ENCODE measurements at regions not wholly inside any gene's neighbourhood (a gene's known extent, or its start where the extent isn't known, plus 50 kb on each side); places are given as distances from the start of the nearest gene placed in this dataset.
A peak's percentile ranks its signal among the peaks of the same experiment; 100 is the strongest.

DNA sequence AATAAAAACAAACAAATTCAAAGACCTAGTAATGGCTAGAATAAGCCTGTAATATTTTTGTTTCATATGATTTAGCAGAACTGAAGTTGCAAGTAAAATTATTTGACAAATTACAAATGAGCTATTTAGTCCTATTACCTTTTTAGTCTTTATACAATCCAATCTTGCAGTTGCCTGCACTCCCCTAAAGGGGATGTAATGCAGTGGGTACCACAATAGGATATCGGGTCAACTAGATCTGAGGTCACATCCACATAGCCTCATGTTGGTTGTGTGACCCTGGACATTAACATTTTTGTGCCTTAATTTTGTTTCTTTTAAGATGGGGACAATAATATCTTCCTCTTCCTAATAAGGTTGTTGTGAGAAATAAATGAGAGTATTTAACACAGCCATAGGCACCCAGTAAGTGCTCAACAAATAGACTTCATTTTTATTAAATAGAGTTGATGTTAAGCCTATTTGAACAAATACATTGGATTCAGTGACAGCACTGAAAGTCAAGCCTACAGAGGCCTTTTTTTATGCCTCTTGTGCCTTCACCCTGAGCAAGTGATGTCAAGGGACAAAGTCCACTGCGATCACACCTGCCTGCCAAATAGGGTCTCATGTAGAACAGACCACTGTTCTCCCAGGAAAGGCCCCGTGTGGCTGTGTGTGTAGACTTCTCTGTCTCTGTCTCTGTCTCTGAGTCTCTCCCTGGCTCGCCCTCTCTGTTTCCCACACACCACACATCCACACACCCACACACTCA, 124.8 kb downstream of the EVX1 start:
- no peak for DNase-seq

- DNase-seq = no peak
Measured at GRCh38 chr7:27367933-27368549, 125.4 kb downstream of the EVX1 start.

DNA sequence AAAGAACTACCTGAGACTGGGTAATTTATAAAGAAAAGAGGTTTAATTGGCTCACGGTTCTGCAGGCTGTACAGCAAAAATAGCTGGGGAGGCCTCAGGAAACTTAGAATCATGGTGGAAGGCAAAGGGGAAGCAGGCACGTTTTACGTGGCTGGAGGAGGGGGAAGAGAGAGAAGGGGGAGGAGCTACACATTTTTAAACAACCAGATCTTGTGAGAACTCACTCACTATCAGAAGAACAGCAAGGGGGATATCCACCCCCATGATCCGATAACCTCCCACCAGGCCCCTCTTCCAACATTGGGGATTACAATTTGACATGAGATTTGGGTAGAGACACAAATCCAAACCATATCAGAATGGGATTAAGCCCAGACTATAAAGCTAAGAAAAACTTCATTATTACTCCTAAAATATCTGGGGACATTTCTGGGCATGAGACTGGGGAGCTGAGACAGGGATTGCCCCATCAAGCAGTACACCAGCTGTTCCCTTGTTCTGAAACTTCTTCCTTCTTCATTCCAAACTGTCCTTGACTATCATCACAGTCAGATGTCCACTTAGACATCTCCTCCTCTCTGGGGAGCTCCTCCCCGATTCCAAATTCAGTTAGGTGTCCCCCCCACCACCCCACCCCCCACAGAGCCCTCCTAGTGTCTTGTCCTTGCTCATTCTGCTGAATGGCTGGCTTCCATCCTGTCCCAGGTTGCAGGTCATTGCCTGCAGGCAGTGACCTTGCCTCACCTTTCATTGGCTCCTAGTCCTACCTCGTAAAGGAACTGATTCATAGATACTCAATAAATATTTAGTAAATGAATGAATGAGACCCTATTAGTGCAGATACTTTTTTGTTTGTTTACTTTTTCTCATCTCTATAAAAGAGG, 132.6 kb downstream of the EVX1 start:
- no peak for DNase-seq

DNA sequence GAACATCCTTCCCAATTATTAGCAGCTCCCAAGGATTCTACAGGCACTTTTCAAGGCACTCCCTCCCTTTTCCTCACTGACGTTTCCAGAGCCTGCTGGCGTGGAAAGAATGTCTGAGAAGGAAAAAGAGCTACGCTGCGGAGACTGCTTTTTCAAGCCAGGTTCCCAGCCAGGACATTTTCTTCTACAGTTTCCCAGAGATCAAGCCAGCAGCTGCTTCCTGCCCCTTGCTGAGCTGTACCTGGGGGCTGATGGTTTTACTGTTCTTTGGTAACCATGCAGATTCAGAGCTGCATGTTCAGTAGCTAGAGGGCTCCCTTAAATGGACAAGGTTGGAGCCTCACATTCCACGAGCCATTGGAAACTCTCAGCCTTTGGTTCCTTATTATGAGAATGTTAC, 133.4 kb downstream of the EVX1 start:
- no peak for DNase-seq

DNA sequence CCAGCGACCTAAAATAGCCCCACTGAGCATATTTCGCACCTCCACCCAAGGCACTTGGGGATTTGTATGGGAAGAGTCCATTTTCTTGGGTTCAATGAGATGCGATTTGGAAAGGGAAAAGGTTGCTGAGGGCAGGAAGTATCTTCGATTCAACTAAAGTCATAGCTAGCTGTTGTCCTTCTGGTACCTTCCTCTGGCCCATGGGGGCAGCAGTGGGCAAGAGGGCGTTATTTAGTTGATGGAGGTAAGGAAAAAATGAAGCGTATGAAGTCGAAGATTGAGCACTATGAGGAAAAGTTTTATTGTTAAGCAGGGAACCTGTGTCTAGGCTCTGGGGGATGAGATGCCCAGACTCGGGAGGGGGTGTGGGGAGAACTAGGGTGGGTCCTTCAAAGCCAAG, 135.4 kb downstream of the EVX1 start:
- DNase-seq = no peak

GRCh38 chr7:27382307-27382706, 139.7 kb downstream of the EVX1 start:
- DNase-seq = no peak

DNA sequence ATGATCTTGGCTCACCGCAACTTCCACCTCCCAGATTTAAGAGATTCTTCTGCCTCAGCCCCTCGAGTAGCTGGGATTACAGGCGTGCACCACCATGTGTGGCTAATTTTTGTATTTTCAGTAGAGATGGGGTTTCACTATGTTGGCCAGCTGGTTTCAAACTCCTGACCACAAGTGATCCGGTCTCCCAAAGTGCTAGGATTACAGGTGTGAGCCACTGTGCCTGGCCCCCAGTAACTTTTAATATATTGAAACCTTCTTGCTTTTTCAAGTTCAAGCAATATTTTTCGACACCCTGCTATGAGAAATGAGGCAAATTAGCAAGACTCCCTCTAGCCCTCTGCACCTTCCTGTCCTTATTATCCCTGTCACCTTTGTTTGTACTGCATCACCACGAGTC, 144.0 kb downstream of the EVX1 start:
- DNase-seq = no peak

GRCh38 chr7:27387864-27388263, 145.3 kb downstream of the EVX1 start:
- DNase-seq = no peak

DNA sequence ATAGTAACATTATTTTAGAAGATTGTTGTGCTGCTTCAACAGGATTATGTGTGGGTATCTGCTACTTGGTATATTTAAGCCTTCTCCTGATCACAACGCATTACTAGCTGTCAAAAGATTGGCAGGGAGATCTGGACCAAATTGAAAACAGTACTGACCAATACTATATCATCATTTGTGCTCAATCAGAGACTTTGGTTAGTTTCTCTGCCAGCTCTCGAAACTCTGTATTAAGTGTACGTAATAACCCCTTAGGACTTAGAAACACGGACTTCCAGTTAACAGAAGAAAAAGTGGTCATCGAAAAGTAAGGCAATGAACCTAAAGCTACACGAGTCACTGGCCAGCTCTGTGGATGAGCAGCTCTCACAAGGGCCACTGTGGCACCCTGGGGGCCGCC, 146.0 kb downstream of the EVX1 start:
- no peak for DNase-seq

DNA sequence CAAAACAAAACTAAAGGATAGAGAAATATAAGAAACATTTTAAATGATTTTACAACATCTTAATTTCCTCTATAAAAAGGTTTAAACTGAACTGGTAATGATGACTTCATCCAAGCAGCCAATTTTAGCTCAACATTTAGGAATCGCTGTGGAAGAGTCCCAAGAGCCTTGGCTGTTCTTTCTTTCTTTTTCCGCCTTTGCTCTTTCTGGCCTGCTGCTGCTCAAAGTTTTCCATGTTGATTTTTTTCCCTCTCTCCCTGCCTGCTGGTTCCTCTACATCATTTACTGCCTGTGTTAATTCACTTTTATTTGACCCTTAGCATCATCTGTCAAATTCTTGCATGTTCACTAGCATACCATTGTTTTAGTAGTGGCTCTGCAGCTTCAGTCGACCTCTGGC, 146.9 kb downstream of the EVX1 start:
- DNase-seq = no peak

DNA sequence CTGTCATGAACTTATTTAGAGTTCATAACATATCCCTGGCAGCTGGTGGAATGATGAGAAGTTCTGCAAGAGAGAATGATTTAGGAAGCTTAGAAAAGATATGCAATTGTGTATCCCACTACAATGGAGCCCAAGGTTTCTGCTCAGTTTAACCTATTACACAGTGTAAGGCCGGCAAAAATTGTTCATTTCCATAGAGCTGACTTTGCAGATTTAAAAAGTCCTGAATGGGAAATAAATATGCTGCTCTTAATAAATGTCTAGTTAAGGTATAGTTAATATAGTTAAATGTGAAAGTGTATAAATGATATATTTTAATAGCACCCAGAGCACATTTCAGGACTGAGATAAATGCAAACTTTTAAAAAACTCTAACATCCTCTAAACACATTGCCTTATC, 149.9 kb downstream of the EVX1 start:
- no peak for DNase-seq

DNA sequence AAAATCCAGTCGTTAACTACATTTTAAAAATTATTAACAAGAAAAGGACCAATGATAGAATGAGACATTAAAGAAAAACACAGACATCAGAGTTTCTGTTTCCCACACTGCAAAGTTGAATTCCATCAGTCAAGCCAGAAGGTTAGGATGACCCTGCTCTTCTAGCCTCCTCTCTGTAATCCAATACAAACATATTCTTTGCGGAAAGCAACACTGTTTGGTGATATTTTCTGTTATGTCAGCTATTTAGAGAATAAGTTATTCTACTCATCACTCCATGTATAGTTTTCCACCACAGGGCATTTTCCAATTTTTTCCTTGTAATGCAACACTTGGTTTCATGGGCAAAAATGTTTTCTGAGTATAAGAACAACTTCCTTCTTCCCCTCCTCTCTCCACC, 152.3 kb downstream of the EVX1 start:
- no peak for DNase-seq

DNA sequence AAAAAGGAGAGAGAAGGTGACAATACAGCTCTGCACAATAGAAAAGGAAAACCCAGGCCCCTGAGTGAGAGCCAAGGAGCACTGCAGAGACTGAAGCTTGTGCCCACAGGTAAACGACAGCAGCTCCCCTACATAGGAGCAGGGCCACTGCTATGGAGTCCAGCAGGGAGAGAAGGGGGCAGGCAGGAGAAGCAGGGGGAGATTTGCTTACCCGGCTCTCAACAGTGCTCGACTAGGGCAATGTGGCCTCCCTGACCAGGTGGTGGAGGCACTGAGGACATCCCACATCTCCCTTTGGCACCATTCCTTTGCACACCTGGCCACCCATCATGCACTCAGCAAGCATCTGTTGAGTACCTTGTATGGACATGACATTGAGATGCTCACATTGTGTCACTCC, 153.0 kb downstream of the EVX1 start:
- DNase-seq = no peak

- no peak for DNase-seq
Measured at GRCh38 chr7:27397503-27397902, 154.9 kb downstream of the EVX1 start.

DNA sequence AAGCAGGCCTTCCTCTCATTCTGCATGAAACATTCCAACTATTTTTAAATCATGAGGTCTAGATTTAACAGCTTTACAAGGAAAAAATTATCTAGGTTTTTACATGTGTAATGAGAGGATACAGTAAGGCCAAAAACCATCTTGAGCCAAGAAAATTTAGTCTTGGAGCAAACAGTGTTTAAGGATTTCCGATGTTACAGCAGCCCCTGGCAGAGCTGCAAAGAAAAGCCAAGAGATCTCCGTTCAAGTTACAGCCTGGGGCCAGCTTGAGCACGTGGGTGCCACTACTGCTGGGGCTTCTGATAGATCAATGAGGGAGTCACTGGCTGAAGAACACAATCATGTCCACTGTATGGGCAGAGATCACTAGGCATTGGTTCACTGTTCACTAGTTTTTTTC, 156.2 kb downstream of the EVX1 start:
- no peak for DNase-seq

DNA sequence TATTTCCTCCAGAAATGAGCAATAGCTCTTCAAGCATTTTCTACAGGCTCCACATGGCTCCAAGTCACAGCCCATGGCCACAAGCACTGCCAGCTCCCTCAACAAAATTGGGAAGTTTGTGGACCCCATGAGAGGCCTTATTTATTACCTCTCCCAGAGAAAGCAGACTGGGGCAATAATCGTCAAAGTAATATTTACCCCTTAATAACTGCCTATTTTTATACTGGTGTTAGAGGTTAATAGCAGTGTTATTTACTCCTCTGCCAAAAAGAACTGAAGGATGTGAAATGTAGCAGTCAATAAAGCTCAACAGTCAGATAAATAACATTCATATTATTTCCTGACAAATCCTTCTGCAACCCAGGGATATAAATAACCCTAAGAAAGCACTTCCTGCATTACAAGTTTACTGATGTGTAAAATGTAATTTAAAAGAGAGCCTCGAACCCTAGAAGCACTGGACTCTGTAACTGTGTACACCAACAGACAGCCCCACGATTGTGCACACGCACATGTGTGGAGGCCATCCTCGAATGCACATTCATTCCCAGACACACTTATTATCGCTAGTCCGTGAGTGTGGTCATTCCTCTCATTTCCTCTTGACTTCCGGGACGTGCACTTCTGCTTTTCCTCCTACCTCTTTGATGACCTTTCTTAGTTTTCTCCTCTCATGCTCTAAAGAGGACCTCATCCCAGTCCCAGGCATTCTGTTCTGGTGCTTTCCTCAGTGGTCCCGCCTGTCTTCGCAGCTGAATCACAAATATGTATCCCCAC, 157.4 kb downstream of the EVX1 start:
- DNase-seq = peak; percentile 24

GRCh38 chr7:27405780-27406179, 163.2 kb downstream of the EVX1 start:
- DNase-seq = no peak

DNA sequence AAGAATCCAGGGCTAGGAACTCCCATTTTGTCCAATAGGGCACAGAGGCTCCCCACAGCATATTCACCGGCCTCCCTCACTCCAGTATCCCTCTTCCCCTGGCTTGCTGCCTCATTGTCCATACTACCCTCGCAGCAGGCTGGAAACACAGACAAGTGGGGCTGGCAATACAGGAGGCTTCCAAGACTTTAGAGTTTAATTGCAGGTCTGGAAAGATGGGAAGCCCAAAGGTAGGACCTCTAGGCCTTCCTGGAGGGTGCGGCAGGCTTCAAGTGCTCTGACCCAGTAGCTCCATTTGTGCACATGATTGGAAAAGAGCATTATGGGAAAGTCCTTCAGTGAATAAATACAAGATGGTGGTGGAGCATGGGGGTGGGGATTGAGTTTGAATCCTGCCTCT, 166.7 kb downstream of the EVX1 start:
- no peak for DNase-seq

- peak; percentile 60 for DNase-seq
Measured at GRCh38 chr7:27409776-27410175, 167.2 kb downstream of the EVX1 start.

GRCh38 chr7:27410812-27411544, 168.4 kb downstream of the EVX1 start:
- no peak for DNase-seq

DNA sequence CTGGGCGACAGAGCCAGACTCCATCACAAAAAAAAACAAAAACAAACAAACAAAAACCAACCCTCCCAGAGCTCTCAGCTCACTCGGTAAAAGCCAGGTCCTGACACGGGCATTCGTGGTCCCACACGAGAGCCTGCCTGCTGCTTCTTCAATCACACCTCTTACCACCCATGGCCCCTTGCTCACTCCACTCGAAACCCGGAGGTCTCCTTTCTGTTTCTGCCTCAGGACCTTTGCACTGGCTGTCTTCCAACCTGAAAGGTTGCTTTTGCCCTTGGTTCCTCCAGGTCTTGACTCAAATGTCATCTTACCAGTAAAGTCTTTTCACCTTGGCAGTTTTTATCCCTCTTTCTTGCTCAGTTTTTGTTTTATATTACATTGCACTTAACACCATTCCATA, 169.6 kb downstream of the EVX1 start:
- no peak for DNase-seq

- DNase-seq = peak; percentile 39
Measured at GRCh38 chr7:27418541-27418940, 175.9 kb downstream of the EVX1 start.

Measured in inflammatory macrophage treated with lipopolysaccharide for 4 hours (primary cell).